SU-DHL-6 (cell line): ENCODE measurements at regions not wholly inside any gene's neighbourhood (a gene's known extent, or its start where the extent isn't known, plus 50 kb on each side); places are given as distances from the start of the nearest gene placed in this dataset.
"Not testable (repeated sequence)": the region's sequence is repeated elsewhere in the genome, so short reads cannot be mapped to it uniquely, and the experiment has no call there.

Source experiments
- H2AFZ ChIP-seq: fragments of 200-600 bp; sonication (generic); 2 replicates; pipeline ENCODE4 v1.6.1; 2014; ENCODE audit warnings: low read depth, mild to moderate bottlenecking, moderate library complexity, mixed read lengths, antibody characterized with exemption, low read length; ENCODE audit not compliant: severe bottlenecking
- H3F3A ChIP-seq: fragments of 200-600 bp; shearing (Covaris generic); 2 replicates; pipeline ENCODE4 v1.6.0; 2016; ENCODE audit warnings: antibody characterized with exemption, mild to moderate bottlenecking; ENCODE audit not compliant: insufficient read depth
- H3K27ac ChIP-seq: fragments of 200-600 bp; sonication (generic); 2 replicates; pipeline ENCODE4 v1.5.1; 2016; ENCODE audit warnings: low read depth, mild to moderate bottlenecking, low read length, moderate library complexity, mixed read lengths
- H3K27me3 ChIP-seq: fragments of 200-600 bp; sonication (generic), shearing (Covaris generic); 2 replicates; pipeline ENCODE4 v1.6.0; 2014; ENCODE audit warnings: mild to moderate bottlenecking, low read length
- H3K36me3 ChIP-seq: fragments of 200-600 bp; sonication (generic); 2 replicates; pipeline ENCODE4 v1.6.1; 2014; ENCODE audit warnings: mild to moderate bottlenecking, low read length, mixed read lengths
- H3K4me2 ChIP-seq: fragments of 300-600, 200-600 bp; shearing (Covaris generic), sonication (generic); 2 replicates; pipeline ENCODE4 v1.6.0; 2014; ENCODE audit warnings: low read length, low read depth, mild to moderate bottlenecking; ENCODE audit not compliant: poor library complexity, severe bottlenecking
- H3K4me3 ChIP-seq: fragments of 200-600 bp; sonication (generic); 2 replicates; pipeline ENCODE4 v1.5.1; 2014; ENCODE audit warnings: antibody characterized with exemption, low read length, mild to moderate bottlenecking, mixed read lengths; ENCODE audit not compliant: insufficient read depth, poor library complexity, severe bottlenecking
- H3K79me2 ChIP-seq: fragments of 200-600 bp; sonication (generic); 2 replicates; pipeline ENCODE4 v1.6.1; 2014; ENCODE audit warnings: mild to moderate bottlenecking, low read length, moderate library complexity; ENCODE audit not compliant: insufficient read depth
- H3K9ac ChIP-seq: fragments of 200-600 bp; sonication (generic); 2 replicates; pipeline ENCODE4 v1.7.0; 2014; ENCODE audit warnings: mild to moderate bottlenecking, low read length
- H3K9me2 ChIP-seq: fragments of 200-600 bp; sonication (generic); replicated peaks from 2 replicates; pipeline ENCODE4 v1.6.1; 2014; ENCODE audit warnings: low read length; ENCODE audit not compliant: insufficient read depth
- H3K9me3 ChIP-seq: fragments of 200-600 bp; sonication (generic); 2 replicates; pipeline ENCODE4 v1.6.1; 2014; ENCODE audit warnings: low read length, mixed read lengths; ENCODE audit not compliant: insufficient read depth
- H4K20me1 ChIP-seq: fragments of 200-600 bp; sonication (generic); 2 replicates; pipeline ENCODE4 v1.6.1; 2014; ENCODE audit warnings: low read depth, mild to moderate bottlenecking, antibody characterized with exemption, low read length, moderate library complexity, mixed read lengths
- EZH2phosphoT487 ChIP-seq: fragments of 200-600 bp; sonication (generic), shearing (Covaris generic); conservative IDR thresholded peaks from 2 replicates; pipeline ENCODE4 v1.6.1; 2018; ENCODE audit warnings: mild to moderate bottlenecking, antibody characterized with exemption, low read length, moderate library complexity, mixed read lengths
- TF ChIP-seq, protein P1 (sequence below): fragments of 200-600 bp; sonication (generic); IDR thresholded peaks from one replicate; pipeline ENCODE4 v1.5.1; 2017; ENCODE audit warnings: antibody characterized with exemption, mild to moderate bottlenecking, low read length, moderate library complexity; ENCODE audit not compliant: insufficient read depth, poor library complexity, severe bottlenecking

DNA sequence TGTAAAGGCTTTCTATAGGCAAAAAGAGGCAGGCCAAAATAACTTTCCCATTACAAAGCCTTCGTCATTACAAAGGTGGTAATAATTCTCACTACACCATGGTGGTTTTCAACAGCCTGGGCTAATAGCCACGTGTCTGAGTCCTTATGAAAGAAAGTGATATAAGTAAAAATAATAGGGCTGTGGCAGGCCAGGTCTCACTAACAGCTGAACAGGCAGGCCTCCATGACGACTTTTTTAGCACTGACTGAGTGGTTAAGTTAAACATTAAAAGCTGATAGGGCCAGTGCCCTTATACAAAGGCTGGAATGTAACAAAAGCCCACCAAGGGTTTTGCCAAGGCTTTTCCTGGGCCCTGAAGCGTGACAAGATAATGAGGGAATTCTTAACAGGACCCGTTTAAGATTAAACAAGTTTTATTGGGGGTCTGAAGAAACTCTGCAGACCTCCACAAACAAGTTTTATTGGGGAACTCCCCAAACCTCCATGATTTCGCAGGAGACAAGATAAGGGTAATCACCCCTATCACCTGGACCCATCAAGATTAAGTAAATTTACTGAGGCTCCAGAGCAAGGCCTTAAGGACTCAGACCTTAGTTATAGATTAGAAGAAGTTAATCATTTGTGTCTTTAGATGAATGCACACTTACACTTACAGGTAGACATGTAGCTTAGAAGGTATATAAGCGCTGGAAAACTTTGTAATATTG is 412.9 kb downstream of the CHSY3 start:
- no peaks in the 10 kb centered on the region for H3K36me3 ChIP-seq
- no peak overlapping the region for H3K9ac ChIP-seq
- no peak overlapping the region for H3K4me2 ChIP-seq
- no peak overlapping the region for H3K27ac ChIP-seq
- no peaks in the 10 kb centered on the region for H3K27me3 ChIP-seq
- no peaks in the 10 kb centered on the region for H3K9me2 ChIP-seq
- H3K4me3 ChIP-seq: no peak overlapping the region
- H3F3A ChIP-seq: no peaks in the 10 kb centered on the region
- H4K20me1 ChIP-seq: no peaks in the 10 kb centered on the region
- no peak overlapping the region for H2AFZ ChIP-seq
- no peaks in the 10 kb centered on the region; the same call in 1 of the 2 replicates for H3K9me3 ChIP-seq
- TF ChIP-seq, protein P1, sequence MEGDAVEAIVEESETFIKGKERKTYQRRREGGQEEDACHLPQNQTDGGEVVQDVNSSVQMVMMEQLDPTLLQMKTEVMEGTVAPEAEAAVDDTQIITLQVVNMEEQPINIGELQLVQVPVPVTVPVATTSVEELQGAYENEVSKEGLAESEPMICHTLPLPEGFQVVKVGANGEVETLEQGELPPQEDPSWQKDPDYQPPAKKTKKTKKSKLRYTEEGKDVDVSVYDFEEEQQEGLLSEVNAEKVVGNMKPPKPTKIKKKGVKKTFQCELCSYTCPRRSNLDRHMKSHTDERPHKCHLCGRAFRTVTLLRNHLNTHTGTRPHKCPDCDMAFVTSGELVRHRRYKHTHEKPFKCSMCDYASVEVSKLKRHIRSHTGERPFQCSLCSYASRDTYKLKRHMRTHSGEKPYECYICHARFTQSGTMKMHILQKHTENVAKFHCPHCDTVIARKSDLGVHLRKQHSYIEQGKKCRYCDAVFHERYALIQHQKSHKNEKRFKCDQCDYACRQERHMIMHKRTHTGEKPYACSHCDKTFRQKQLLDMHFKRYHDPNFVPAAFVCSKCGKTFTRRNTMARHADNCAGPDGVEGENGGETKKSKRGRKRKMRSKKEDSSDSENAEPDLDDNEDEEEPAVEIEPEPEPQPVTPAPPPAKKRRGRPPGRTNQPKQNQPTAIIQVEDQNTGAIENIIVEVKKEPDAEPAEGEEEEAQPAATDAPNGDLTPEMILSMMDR: no peak
- TF ChIP-seq EZH2phosphoT487: no peak
- H3K79me2 ChIP-seq: no peaks in the 10 kb centered on the region

DNA sequence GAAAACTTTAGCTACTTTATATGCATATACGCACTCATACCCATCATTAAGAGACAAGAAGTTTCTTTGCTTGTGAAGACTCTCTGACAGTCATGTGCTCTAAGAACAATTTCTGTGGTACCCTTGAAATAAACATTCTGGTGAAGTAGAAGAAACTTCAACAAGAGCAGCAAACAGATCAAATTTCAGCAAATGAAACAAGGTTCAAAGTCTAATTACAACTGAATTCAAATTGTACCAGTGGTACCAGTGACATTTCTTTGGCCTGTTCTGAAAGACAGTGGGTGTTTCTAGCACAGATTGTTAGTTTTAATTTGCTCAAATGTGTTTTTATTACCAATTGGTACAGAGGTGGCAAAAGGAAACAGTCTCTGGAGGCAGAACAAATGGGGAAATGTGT is 391.0 kb downstream of the CHSY3 start:
- H2AFZ ChIP-seq: no peak overlapping the region
- no peak overlapping the region for H3K4me3 ChIP-seq
- H3K9me2 ChIP-seq: no peaks in the 10 kb centered on the region; the same call in 1 of the 2 replicates
- no peaks in the 10 kb centered on the region for H3F3A ChIP-seq
- no peak overlapping the region for H3K4me2 ChIP-seq
- no peaks in the 10 kb centered on the region for H3K9me3 ChIP-seq
- H3K79me2 ChIP-seq: no peaks in the 10 kb centered on the region
- H3K27ac ChIP-seq: no peak overlapping the region
- no peaks in the 10 kb centered on the region for H3K36me3 ChIP-seq
- no peak for TF ChIP-seq EZH2phosphoT487
- TF ChIP-seq, protein P1: no peak
- H3K9ac ChIP-seq: no peak overlapping the region
- H4K20me1 ChIP-seq: no peaks in the 10 kb centered on the region
- no peaks in the 10 kb centered on the region for H3K27me3 ChIP-seq

DNA sequence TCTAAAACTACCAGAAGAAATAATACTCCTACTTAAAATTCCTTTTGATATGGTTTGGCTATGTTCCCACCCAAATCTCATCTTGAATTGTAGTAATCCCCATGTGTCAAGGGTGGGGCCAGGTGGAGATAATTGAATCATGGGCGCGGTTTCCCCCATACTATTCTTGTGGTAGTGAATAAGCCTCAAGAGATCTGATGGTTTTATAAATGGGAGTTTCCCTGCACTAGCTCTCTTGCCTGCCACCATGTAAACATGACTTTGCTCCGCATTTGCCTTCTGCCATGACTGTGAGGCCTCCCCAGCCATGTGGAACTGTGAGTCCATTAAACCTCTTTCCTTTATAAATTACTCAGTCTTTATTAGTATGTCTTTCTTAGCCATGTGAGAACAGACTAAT is 390.5 kb downstream of the CHSY3 start:
- not testable (repeated sequence) for H3K9me3 ChIP-seq, H3K27ac ChIP-seq, H3K79me2 ChIP-seq, H3K9ac ChIP-seq, H3F3A ChIP-seq, H2AFZ ChIP-seq, H3K36me3 ChIP-seq, H3K27me3 ChIP-seq, H3K4me2 ChIP-seq, H3K4me3 ChIP-seq, H4K20me1 ChIP-seq, H3K9me2 ChIP-seq

DNA sequence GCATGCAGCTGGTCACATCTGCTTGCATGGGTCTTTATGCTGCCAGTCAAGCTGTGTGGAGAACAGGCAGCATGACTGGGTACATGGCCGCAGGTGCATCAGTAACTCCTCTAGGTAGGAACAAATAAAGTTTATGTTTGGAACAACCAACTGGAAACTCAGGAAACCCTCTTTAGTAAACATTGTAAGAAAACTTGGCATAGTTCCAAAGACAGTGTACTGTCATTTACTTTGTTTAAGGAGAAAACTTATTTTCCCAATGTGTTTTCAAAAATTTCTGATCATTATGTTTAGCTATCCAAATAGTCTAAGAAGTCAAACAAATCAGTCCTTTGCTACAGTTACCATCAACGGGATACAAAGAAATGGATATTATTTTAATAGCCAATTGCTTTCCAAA is 386.0 kb downstream of the CHSY3 start:
- Histone ChIP-seq H2AFZ (no peak overlapping the region), H4K20me1 (no peaks in the 10 kb centered on the region), H3K27ac (no peak overlapping the region), H3K4me2 (no peak overlapping the region), H3F3A (no peaks in the 10 kb centered on the region), H3K9me2 (no peaks in the 10 kb centered on the region), H3K36me3 (no peaks in the 10 kb centered on the region), H3K27me3 (no peaks in the 10 kb centered on the region), H3K4me3 (no peak overlapping the region), H3K9ac (no peak overlapping the region), H3K9me3 (no peaks in the 10 kb centered on the region), H3K79me2 (no peaks in the 10 kb centered on the region)
- TF ChIP-seq, protein P1: no peak
- TF ChIP-seq EZH2phosphoT487: no peak
